ENCODE measurements at regions not wholly inside any gene's neighbourhood (a gene's known extent, or its start where the extent isn't known, plus 50 kb on each side); places are given as distances from the start of the nearest gene placed in this dataset.
A peak's percentile ranks its signal among the peaks of the same experiment; 100 is the strongest.
"Not testable (repeated sequence)": the region's sequence is repeated elsewhere in the genome, so short reads cannot be mapped to it uniquely, and the experiment has no call there.

DNA sequence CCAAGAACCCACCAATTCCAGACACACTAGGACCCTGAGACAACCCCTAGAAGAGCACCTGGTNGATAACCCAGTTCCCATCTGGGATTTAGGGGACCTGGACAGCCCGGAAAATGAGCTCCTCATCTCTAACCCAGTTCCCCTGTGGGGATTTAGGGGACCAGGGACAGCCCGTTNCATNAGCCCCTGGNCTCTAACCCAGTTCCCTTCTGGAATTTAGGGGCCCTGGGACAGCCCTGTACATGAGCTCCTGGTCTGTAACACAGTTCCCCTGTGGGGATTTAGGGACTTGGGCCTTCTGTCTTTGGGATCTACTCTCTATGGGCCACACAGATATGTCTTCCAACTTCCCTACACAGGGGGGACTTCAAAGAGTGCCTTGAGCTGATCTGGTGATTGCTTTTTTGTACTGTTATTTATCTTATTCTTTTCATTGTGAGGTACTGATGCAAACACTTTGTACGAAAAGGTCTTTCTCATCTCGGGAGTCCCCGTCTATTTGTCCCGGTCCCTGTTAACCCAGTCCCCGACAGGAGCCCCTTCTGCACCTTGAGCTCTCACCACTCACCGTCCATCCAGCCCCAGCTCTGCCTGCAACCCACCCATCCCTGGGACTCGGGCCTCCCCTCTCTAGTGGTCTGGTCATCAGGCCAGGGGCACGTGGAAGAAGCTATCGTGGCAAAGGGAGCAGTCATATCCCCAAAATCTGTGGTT, 58.2 kb upstream of the PLCXD1 start:
- intact Hi-C loops (cut with DNase I): not testable (repeated sequence)

GRCh38 chrX:223514-223854, 57.7 kb upstream of the PLCXD1 start:
- DNase-seq; intact Hi-C loops (cut with DNase I): not testable (repeated sequence)

More for the DNA sequence above, 58.2 kb upstream of the PLCXD1 start:
- not testable (repeated sequence) for DNase-seq

DNA sequence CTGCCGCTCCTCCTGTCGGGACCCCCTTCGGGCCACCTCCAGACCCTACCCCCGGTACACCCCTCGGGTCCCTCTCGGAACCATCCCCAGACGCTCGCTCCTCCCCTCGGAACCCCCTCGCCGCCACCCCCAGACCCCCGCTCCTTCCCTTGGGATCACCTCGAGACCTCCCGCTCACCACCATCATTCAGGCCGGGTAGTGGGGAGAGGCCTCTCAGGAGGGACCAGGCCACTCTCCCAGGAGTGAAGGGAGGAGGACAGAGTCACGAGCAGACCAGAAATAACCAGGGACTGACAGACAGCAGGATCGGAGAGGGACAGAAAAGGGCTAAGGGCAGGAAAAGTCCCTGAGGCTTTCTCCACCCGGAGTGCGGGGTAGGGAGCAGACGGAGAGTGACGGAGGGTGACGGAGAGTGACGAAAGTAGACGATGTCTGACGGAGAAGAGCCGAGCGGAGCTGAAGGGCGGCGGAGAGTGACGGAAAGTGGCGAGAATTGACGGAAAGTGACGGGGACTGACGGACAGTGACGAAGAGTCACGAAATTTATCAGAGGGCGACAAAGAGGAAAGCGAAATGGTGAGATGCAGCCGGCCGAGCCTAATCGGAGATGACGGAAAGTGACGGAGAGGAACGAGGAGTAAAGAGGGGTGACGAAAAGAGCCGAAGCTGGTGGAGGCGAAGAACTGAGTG, 54.6 kb upstream of the PLCXD1 start:
- intact Hi-C loops (cut with DNase I): not testable (repeated sequence)
- peak in 1 of 42 donors; percentile 7 for DNase-seq

DNA sequence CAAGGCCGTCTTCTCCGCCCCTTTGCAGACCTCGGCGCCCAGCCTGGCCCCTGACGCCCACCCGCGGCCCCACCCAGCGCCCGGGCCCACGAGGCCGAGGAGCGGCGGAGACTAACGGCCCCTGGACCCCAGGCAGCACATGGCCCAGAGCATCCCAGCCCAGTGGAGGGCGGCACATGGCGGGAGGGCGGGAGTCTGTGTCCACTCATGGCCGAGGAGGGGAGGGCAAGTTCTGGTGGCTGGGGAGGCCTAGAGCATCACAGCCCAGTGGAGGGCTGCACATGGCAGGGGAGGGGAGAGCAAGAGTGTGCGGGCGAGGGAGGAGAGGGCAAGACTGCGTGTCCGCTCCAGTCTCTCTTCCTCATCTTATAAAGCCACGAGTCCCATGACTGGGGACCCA, 53.8 kb upstream of the PLCXD1 start:
- not testable (repeated sequence) for DNase-seq

More for the DNA sequence above, 53.8 kb upstream of the PLCXD1 start:
- intact Hi-C loops (cut with DNase I): not testable (repeated sequence)

All from head of caudate nucleus (tissue), 42 donors.